WTC11 (cell line): ENCODE measurements at regions not wholly inside any gene's neighbourhood (a gene's known extent, or its start where the extent isn't known, plus 50 kb on each side); places are given as distances from the start of the nearest gene placed in this dataset.

Experiments
- ATAC-seq: fragments of 200-7000 bp; cut with Tn5 transposase; 2 replicates; pipeline ENCODE4 v1.10.0; 2021; ENCODE audit warnings: mild to moderate bottlenecking, moderate library complexity
- CTCF ChIA-PET: fragments of 300-600 bp; sonication (Branson Sonifier 250); formaldehyde crosslinking; loops from one replicate; lab custom pipeline; 2021; ENCODE audit warnings: antibody characterized with exemption; lab: Charles Lee
- POLR2A ChIA-PET: fragments of 350-600 bp; sonication (Branson Sonifier 250); formaldehyde crosslinking; loops from one replicate; lab custom pipeline; 2021; ENCODE audit warnings: antibody characterized with exemption; lab: Charles Lee
- DNase-seq: peaks from one replicate; pipeline ENCODE4 v3.0.0; 2021; ENCODE audit warnings: low spot score
- H3K27ac Mint-ChIP-seq: 2 replicates; pipeline ENCODE4 v1.8.0; 2021; ENCODE audit warnings: mixed read lengths
- H3K27me3 Mint-ChIP-seq: 2 replicates; pipeline ENCODE4 v1.8.0; 2021; ENCODE audit warnings: low read depth, mild to moderate bottlenecking, moderate library complexity, mixed read lengths
- H3K36me3 Mint-ChIP-seq: 2 replicates; pipeline ENCODE4 v1.8.0; 2021; ENCODE audit warnings: mixed read lengths
- H3K4me1 Mint-ChIP-seq: 2 replicates; pipeline ENCODE4 v1.8.0; 2022; ENCODE audit warnings: mixed read lengths
- H3K4me3 Mint-ChIP-seq: 2 replicates; pipeline ENCODE4 v1.8.0; 2021; ENCODE audit warnings: mild to moderate bottlenecking, moderate library complexity, mixed read lengths
- H3K9me3 Mint-ChIP-seq: 2 replicates; pipeline ENCODE4 v1.8.0; 2021; ENCODE audit warnings: mixed read lengths
- ATF6 ChIP-seq: sonication (generic); formaldehyde crosslinking; IDR thresholded peaks from 2 replicates; pipeline ENCODE4 v1.8.1; 2023; ENCODE audit warnings: mild to moderate bottlenecking, missing genetic modification reagents
- CDX4 ChIP-seq: fragments of 250-450 bp; sonication (Bioruptor Pico); IDR thresholded peaks from 2 replicates; pipeline ENCODE4 v1.9.0; 2021; ENCODE audit warnings: moderate library complexity, mild to moderate bottlenecking, inconsistent platforms, borderline replicate concordance
- CREB1 ChIP-seq: sonication (generic); formaldehyde crosslinking; IDR thresholded peaks from 2 replicates; pipeline ENCODE4 v1.8.0; 2023; ENCODE audit warnings: mild to moderate bottlenecking, missing genetic modification reagents
- CREM ChIP-seq: sonication (generic); formaldehyde crosslinking; IDR thresholded peaks from 2 replicates; pipeline ENCODE4 v1.8.1; 2022; ENCODE audit warnings: mild to moderate bottlenecking, missing genetic modification reagents, moderate library complexity
- FOXJ3 ChIP-seq: sonication (generic); formaldehyde crosslinking; IDR thresholded peaks from 2 replicates; pipeline ENCODE4 v1.9.0; 2021; ENCODE audit warnings: missing genetic modification reagents, mild to moderate bottlenecking, borderline replicate concordance
- HMGA2 ChIP-seq: fragments of 250-450 bp; sonication (Bioruptor Pico); IDR thresholded peaks from 2 replicates; pipeline ENCODE4 v1.4.0; 2021; ENCODE audit warnings: mild to moderate bottlenecking, moderate library complexity
- IRF2 ChIP-seq: sonication (generic); formaldehyde crosslinking; IDR thresholded peaks from 2 replicates; pipeline ENCODE4 v1.8.0; 2022; ENCODE audit warnings: low read depth, missing genetic modification reagents, borderline replicate concordance
- JAZF1 ChIP-seq: fragments of 250-450 bp; sonication (Bioruptor Pico); IDR thresholded peaks from 2 replicates; pipeline ENCODE4 v1.9.0; 2021; ENCODE audit warnings: moderate library complexity, mild to moderate bottlenecking, inconsistent platforms
- MYBL2 ChIP-seq: sonication (generic); formaldehyde crosslinking; IDR thresholded peaks from 2 replicates; pipeline ENCODE4 v1.8.1; 2023; ENCODE audit warnings: mild to moderate bottlenecking, moderate library complexity, missing genetic modification reagents
- NFATC4 ChIP-seq: fragments of 250-450 bp; sonication (Bioruptor Pico); IDR thresholded peaks from 2 replicates; pipeline ENCODE4 v1.9.0; 2021; ENCODE audit warnings: mild to moderate bottlenecking
- NFE2L1 ChIP-seq: sonication (generic); formaldehyde crosslinking; IDR thresholded peaks from 2 replicates; pipeline ENCODE4 v1.8.1; 2023; ENCODE audit warnings: missing genetic modification reagents
- NR2C2 ChIP-seq: sonication (generic); formaldehyde crosslinking; IDR thresholded peaks from 2 replicates; pipeline ENCODE4 v1.8.0; 2022; ENCODE audit warnings: mild to moderate bottlenecking, missing genetic modification reagents
- PRDM15 ChIP-seq: sonication (generic); formaldehyde crosslinking; IDR thresholded peaks from 2 replicates; pipeline ENCODE4 v1.8.0; 2022; ENCODE audit warnings: missing genetic modification reagents
- SMAD3 ChIP-seq: sonication (generic); formaldehyde crosslinking; IDR thresholded peaks from 2 replicates; pipeline ENCODE4 v1.8.0; 2022; ENCODE audit warnings: missing genetic modification reagents, mild to moderate bottlenecking, borderline replicate concordance
- SMAD4 ChIP-seq: sonication (generic); formaldehyde crosslinking; IDR thresholded peaks from 2 replicates; pipeline ENCODE4 v1.8.0; 2022; ENCODE audit warnings: mild to moderate bottlenecking, missing genetic modification reagents
- SOX15 ChIP-seq: fragments of 250-450 bp; sonication (Bioruptor Pico); IDR thresholded peaks from 2 replicates; pipeline ENCODE4 v1.9.0; 2021; ENCODE audit warnings: mild to moderate bottlenecking
- USF1 ChIP-seq: sonication (generic); formaldehyde crosslinking; IDR thresholded peaks from 2 replicates; pipeline ENCODE4 v1.8.0; 2022; ENCODE audit warnings: mild to moderate bottlenecking, missing genetic modification reagents
- ZNF121 ChIP-seq: sonication (generic); formaldehyde crosslinking; IDR thresholded peaks from 2 replicates; pipeline ENCODE4 v1.8.0; 2023; ENCODE audit warnings: missing genetic modification reagents
- ZNF423 ChIP-seq: fragments of 250-450 bp; sonication (Bioruptor Pico); IDR thresholded peaks from 2 replicates; pipeline ENCODE4 v2.1.2; 2022; ENCODE audit warnings: mild to moderate bottlenecking, moderate library complexity
- ZNF671 ChIP-seq: fragments of 250-450 bp; sonication (Bioruptor Pico); IDR thresholded peaks from 2 replicates; pipeline ENCODE4 v1.8.0; 2021; ENCODE audit warnings: mild to moderate bottlenecking
- TF ChIP-seq, protein P1 (sequence below): sonication (generic); formaldehyde crosslinking; IDR thresholded peaks from 2 replicates; pipeline ENCODE4 v1.8.0; 2022; ENCODE audit warnings: mild to moderate bottlenecking, missing genetic modification reagents
- TF ChIP-seq, protein P2 (sequence below): fragments of 250-450 bp; sonication (Bioruptor Pico); IDR thresholded peaks from 2 replicates; pipeline ENCODE4 v1.8.0; 2021; ENCODE audit warnings: mild to moderate bottlenecking
- TF ChIP-seq, protein P3 (sequence below): sonication (generic); formaldehyde crosslinking; IDR thresholded peaks from 2 replicates; pipeline ENCODE4 v1.8.0; 2023; ENCODE audit warnings: missing genetic modification reagents
- TF ChIP-seq, protein P4 (sequence below): sonication (generic); formaldehyde crosslinking; IDR thresholded peaks from 2 replicates; pipeline ENCODE4 v1.8.0; 2023; ENCODE audit warnings: missing genetic modification reagents, mild to moderate bottlenecking, borderline replicate concordance

DNA sequence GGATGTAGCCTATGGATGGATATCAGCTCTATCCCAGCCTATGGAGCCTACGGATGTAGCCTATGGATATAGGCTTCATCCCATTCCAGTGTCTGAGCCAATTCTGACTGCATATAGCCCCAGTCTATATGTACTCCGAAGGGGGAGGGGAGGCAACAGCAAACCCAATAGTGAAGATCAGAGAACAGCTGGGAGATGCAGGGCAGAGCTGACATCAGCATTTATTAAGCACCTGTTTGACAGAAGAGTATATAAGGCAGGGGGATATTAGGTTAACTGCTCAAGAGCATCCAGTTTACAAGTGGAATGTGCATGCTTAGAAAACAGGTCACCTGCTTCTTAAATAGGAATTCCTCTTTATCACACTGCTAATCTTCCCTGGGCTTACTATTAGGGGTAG is 85.2 kb downstream of the TNFAIP3 start:
- TF ChIP-seq CREB1 (CRISPR knock-in tag) = no peak
- TF ChIP-seq MYBL2 = no peak
- TF ChIP-seq NFATC4 = no peak
- no peak for TF ChIP-seq ZNF423 (CRISPR knock-in tag)
- no peak for TF ChIP-seq ATF6 (CRISPR knock-in tag)
- TF ChIP-seq PRDM15 (CRISPR knock-in tag) = no peak
- no peak for TF ChIP-seq CREM (CRISPR knock-in tag)
- TF ChIP-seq SOX15 = no peak
- TF ChIP-seq ZNF671 (CRISPR knock-in tag) = no peak
- ATAC-seq = no peak
- H3K27me3 Mint-ChIP-seq = no peaks in the 10 kb centered on the region; the same call in 1 of the 2 replicates
- H3K36me3 Mint-ChIP-seq = no peaks in the 10 kb centered on the region
- no peak overlapping the region for H3K27ac Mint-ChIP-seq
- H3K4me1 Mint-ChIP-seq = peaks cover 10% of the 10 kb centered on the region
- DNase-seq = no peak
- CTCF ChIA-PET = no interaction called here
- peaks cover 13% of the 10 kb centered on the region for H3K9me3 Mint-ChIP-seq
- POLR2A ChIA-PET = no interaction called here
- no peak overlapping the region for H3K4me3 Mint-ChIP-seq

- ATAC-seq = no peak
- ChIA-PET POLR2A (no interaction called here), CTCF (no interaction called here)
- no peak overlapping the region for H3K4me3 Mint-ChIP-seq
- H3K36me3 Mint-ChIP-seq = no peaks in the 10 kb centered on the region
- DNase-seq = no peak
- H3K9me3 Mint-ChIP-seq = peaks cover 16% of the 10 kb centered on the region
- H3K4me1 Mint-ChIP-seq = peaks cover 10% of the 10 kb centered on the region
- no peak overlapping the region for H3K27ac Mint-ChIP-seq
- H3K27me3 Mint-ChIP-seq = no peaks in the 10 kb centered on the region
- TF ChIP-seq, protein P1, sequence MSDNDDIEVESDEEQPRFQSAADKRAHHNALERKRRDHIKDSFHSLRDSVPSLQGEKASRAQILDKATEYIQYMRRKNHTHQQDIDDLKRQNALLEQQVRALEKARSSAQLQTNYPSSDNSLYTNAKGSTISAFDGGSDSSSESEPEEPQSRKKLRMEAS = no peak
- TF ChIP-seq NR2C2 (no peak), SMAD3 (no peak), SMAD4 (CRISPR knock-in tag) (no peak), ZNF121 (no peak), IRF2 (CRISPR knock-in tag) (no peak), JAZF1 (CRISPR knock-in tag) (no peak), FOXJ3 (CRISPR knock-in tag) (no peak), USF1 (CRISPR knock-in tag) (no peak), MYBL2 (no peak), NFE2L1 (no peak), CDX4 (no peak), HMGA2 (CRISPR knock-in tag) (no peak)
- TF ChIP-seq, protein P2, sequence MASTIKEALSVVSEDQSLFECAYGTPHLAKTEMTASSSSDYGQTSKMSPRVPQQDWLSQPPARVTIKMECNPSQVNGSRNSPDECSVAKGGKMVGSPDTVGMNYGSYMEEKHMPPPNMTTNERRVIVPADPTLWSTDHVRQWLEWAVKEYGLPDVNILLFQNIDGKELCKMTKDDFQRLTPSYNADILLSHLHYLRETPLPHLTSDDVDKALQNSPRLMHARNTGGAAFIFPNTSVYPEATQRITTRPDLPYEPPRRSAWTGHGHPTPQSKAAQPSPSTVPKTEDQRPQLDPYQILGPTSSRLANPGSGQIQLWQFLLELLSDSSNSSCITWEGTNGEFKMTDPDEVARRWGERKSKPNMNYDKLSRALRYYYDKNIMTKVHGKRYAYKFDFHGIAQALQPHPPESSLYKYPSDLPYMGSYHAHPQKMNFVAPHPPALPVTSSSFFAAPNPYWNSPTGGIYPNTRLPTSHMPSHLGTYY = no peak
- TF ChIP-seq, protein P3, sequence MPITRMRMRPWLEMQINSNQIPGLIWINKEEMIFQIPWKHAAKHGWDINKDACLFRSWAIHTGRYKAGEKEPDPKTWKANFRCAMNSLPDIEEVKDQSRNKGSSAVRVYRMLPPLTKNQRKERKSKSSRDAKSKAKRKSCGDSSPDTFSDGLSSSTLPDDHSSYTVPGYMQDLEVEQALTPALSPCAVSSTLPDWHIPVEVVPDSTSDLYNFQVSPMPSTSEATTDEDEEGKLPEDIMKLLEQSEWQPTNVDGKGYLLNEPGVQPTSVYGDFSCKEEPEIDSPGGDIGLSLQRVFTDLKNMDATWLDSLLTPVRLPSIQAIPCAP (CRISPR knock-in tag) = no peak
- TF ChIP-seq, protein P4, sequence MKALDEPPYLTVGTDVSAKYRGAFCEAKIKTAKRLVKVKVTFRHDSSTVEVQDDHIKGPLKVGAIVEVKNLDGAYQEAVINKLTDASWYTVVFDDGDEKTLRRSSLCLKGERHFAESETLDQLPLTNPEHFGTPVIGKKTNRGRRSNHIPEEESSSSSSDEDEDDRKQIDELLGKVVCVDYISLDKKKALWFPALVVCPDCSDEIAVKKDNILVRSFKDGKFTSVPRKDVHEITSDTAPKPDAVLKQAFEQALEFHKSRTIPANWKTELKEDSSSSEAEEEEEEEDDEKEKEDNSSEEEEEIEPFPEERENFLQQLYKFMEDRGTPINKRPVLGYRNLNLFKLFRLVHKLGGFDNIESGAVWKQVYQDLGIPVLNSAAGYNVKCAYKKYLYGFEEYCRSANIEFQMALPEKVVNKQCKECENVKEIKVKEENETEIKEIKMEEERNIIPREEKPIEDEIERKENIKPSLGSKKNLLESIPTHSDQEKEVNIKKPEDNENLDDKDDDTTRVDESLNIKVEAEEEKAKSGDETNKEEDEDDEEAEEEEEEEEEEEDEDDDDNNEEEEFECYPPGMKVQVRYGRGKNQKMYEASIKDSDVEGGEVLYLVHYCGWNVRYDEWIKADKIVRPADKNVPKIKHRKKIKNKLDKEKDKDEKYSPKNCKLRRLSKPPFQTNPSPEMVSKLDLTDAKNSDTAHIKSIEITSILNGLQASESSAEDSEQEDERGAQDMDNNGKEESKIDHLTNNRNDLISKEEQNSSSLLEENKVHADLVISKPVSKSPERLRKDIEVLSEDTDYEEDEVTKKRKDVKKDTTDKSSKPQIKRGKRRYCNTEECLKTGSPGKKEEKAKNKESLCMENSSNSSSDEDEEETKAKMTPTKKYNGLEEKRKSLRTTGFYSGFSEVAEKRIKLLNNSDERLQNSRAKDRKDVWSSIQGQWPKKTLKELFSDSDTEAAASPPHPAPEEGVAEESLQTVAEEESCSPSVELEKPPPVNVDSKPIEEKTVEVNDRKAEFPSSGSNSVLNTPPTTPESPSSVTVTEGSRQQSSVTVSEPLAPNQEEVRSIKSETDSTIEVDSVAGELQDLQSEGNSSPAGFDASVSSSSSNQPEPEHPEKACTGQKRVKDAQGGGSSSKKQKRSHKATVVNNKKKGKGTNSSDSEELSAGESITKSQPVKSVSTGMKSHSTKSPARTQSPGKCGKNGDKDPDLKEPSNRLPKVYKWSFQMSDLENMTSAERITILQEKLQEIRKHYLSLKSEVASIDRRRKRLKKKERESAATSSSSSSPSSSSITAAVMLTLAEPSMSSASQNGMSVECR (CRISPR knock-in tag) = no peak
These were observed 86.7 kb downstream of the TNFAIP3 start for GRCh38 chr6:137953761-137954160.
